Thyroid gland (tissue), 4 donors: ENCODE measurements at regions not wholly inside any gene's neighbourhood (a gene's known extent, or its start where the extent isn't known, plus 50 kb on each side); places are given as distances from the start of the nearest gene placed in this dataset.

ENCODE experiments used
- DNase-seq, 2 donors: peaks; one replicate each; pipeline ENCODE4 v3.0.0-alpha.2; 2019
- H3K27ac ChIP-seq, 3 donors: fragments of 200-600 bp; sonication (generic); 1 replicate in 2 of 3; 2 replicates in 1 of 3; pipeline ENCODE4 v1.5.1; 2016 to 2019; ENCODE audit warnings: mild to moderate bottlenecking in 1 of 3, moderate library complexity in 1 of 3
- H3K27me3 ChIP-seq: fragments of 200-600 bp; sonication (generic); one replicate; pipeline ENCODE4 v1.5.1; 2019
- H3K36me3 ChIP-seq, 2 donors: fragments of 200-600 bp; sonication (generic); one replicate each; pipeline ENCODE4 v1.5.1; 2016 to 2019
- H3K4me1 ChIP-seq, 2 donors: fragments of 200-600 bp; sonication (generic); one replicate each; pipeline ENCODE4 v1.5.1; 2017 to 2019
- H3K4me3 ChIP-seq, 3 donors: fragments of 200-600 bp; sonication (generic); replicated peaks in 1 of 3; 1 replicate in 2 of 3; 2 replicates in 1 of 3; pipeline ENCODE4 v1.5.1; 2016; ENCODE audit warnings: mild to moderate bottlenecking in 1 of 3
- H3K9me3 ChIP-seq: fragments of 200-600 bp; sonication (generic); one replicate; pipeline ENCODE4 v1.5.1; 2017
- CTCF ChIP-seq, 6 experiments: fragments of 200-600 bp in 3 of 6; fragments of 450-650 bp in 3 of 6; sonication (generic) in 3 of 6; IDR thresholded peaks; one replicate each; pipeline ENCODE4 v1.5.1; 2016 to 2019; ENCODE audit warnings: antibody characterized with exemption in 6 of 6, mild to moderate bottlenecking in 2 of 6, inconsistent platforms in 1 of 6, moderate library complexity in 1 of 6
- POLR2A ChIP-seq, 2 donors: fragments of 450-650 bp; IDR thresholded peaks; one replicate each; pipeline ENCODE4 v1.6.1; 2017; ENCODE audit warnings: antibody characterized with exemption in 2 of 2, mild to moderate bottlenecking in 2 of 2, moderate library complexity in 1 of 2
- WGBS, 2 donors: methylation state at CpG; one replicate each; pipeline ENCODE4 v1.1.5; 2017; 5-methylcytosine and 5-hydroxymethylcytosine counted together
- intact Hi-C: fragments of 100-400 bp; cut with DNase I; formaldehyde crosslinking; loops from one replicate; pipeline ENCODE4 v1.15.1; 2023

GRCh38 chr9:15080401-15080800, 170.2 kb upstream of the FREM1 start:
- DNase-seq: no peak
- Histone ChIP-seq H3K27ac (no peak overlapping the region), H3K27me3 (no peaks in the 10 kb centered on the region), H3K4me1 (no peaks in the 10 kb centered on the region), H3K36me3 (no peaks in the 10 kb centered on the region), H3K4me3 (no peak overlapping the region), H3K9me3 (no peaks in the 10 kb centered on the region)
- 68 to 82% methylated on average over 3 of the region's 3 CpGs for whole genome bisulfite sequencing, 2 donors
- intact Hi-C loops: no loop called here
- TF ChIP-seq CTCF (IDR thresholded peaks at IDR 0.05) (no peak), POLR2A (IDR thresholded peaks at IDR 0.05) (no peak)

GRCh38 chr9:15079989-15080388, 169.8 kb upstream of the FREM1 start:
- no peaks in the 10 kb centered on the region for H3K36me3 ChIP-seq
- intact Hi-C loops: no loop called here
- WGBS, 2 donors: 67 to 86% methylated on average over 3 of the region's 3 CpGs

GRCh38 chr9:15077946-15078729, 167.9 kb upstream of the FREM1 start:
- no peak for DNase-seq
- Histone ChIP-seq H3K4me1 (no peaks in the 10 kb centered on the region), H3K9me3 (no peaks in the 10 kb centered on the region), H3K27me3 (no peaks in the 10 kb centered on the region), H3K36me3 (no peaks in the 10 kb centered on the region), H3K4me3 (no peak overlapping the region), H3K27ac (no peak overlapping the region)
- TF ChIP-seq CTCF (IDR thresholded peaks at IDR 0.05) (no peak), POLR2A (IDR thresholded peaks at IDR 0.05) (no peak)
- WGBS, 2 donors: 67 to 70% methylated on average over 7 of the region's 7 CpGs
- intact Hi-C loops: no loop called here

More at GRCh38 chr9:15079989-15080388, 169.8 kb upstream of the FREM1 start:
- DNase-seq: no peak
- no peaks in the 10 kb centered on the region for H3K4me1 ChIP-seq
- H3K4me3 ChIP-seq: no peak overlapping the region
- TF ChIP-seq POLR2A (IDR thresholded peaks at IDR 0.05) (no peak), CTCF (IDR thresholded peaks at IDR 0.05) (no peak)
- no peaks in the 10 kb centered on the region for H3K27me3 ChIP-seq
- H3K27ac ChIP-seq: no peak overlapping the region
- no peaks in the 10 kb centered on the region for H3K9me3 ChIP-seq

GRCh38 chr9:15073620-15074019, 163.4 kb upstream of the FREM1 start:
- TF ChIP-seq POLR2A (IDR thresholded peaks at IDR 0.05) (no peak), CTCF (IDR thresholded peaks at IDR 0.05) (no peak)
- DNase-seq: no peak
- H3K36me3 ChIP-seq: no peaks in the 10 kb centered on the region
- H3K27me3 ChIP-seq: no peaks in the 10 kb centered on the region
- H3K4me3 ChIP-seq: no peak overlapping the region
- no peak overlapping the region for H3K27ac ChIP-seq
- 71 to 92% methylated on average over 2 of the region's 2 CpGs for WGBS, 2 donors
- intact Hi-C loops: no loop called here
- no peaks in the 10 kb centered on the region for H3K4me1 ChIP-seq
- H3K9me3 ChIP-seq: no peaks in the 10 kb centered on the region

- WGBS, 2 donors: 85% methylated on average over 2 of the region's 2 CpGs
- Histone ChIP-seq H3K27ac (no peak overlapping the region), H3K4me3 (no peak overlapping the region)
Measured at GRCh38 chr9:15070716-15071115, 160.5 kb upstream of the FREM1 start.

More at GRCh38 chr9:15070716-15071115, 160.5 kb upstream of the FREM1 start:
- Histone ChIP-seq H3K9me3 (no peaks in the 10 kb centered on the region), H3K27me3 (no peaks in the 10 kb centered on the region), H3K4me1 (no peaks in the 10 kb centered on the region), H3K36me3 (no peaks in the 10 kb centered on the region)
- no peak for TF ChIP-seq POLR2A (IDR thresholded peaks at IDR 0.05)
- TF ChIP-seq CTCF (IDR thresholded peaks at IDR 0.05): no peak
- intact Hi-C loops: no loop called here
- no peak for DNase-seq
